Karpas-422 (cell line): ENCODE measurements at regions not wholly inside any gene's neighbourhood (a gene's known extent, or its start where the extent isn't known, plus 50 kb on each side); places are given as distances from the start of the nearest gene placed in this dataset.

Experiments used
- DNase-seq: peaks from one replicate; pipeline ENCODE4 v3.0.0-alpha.2; 2015
- H2AFZ ChIP-seq: fragments of 200-600 bp; sonication (generic); 2 replicates; pipeline ENCODE4 v1.6.1; 2014; ENCODE audit warnings: antibody characterized with exemption, low read length, mixed read lengths
- H3K27ac ChIP-seq: fragments of 200-600 bp; sonication (generic); 2 replicates; pipeline ENCODE4 v1.5.1; 2014; ENCODE audit warnings: mild to moderate bottlenecking, low read length, moderate library complexity
- H3K27me3 ChIP-seq: fragments of 200-600 bp; sonication (generic); 2 replicates; pipeline ENCODE4 v1.6.1; 2014; ENCODE audit warnings: low read length, mixed read lengths
- H3K36me3 ChIP-seq: fragments of 200-600 bp; sonication (generic); 2 replicates; pipeline ENCODE4 v1.6.1; 2014; ENCODE audit warnings: low read length, mixed read lengths; ENCODE audit not compliant: insufficient read depth
- H3K4me1 ChIP-seq: fragments of 200-600 bp; sonication (generic); 2 replicates; pipeline ENCODE4 v1.6.1; 2014; ENCODE audit warnings: mild to moderate bottlenecking, low read length, mixed read lengths
- H3K4me2 ChIP-seq: fragments of 200-600 bp; sonication (generic); 2 replicates; pipeline ENCODE4 v1.6.1; 2014; ENCODE audit warnings: low read length, low read depth, mild to moderate bottlenecking; ENCODE audit not compliant: poor library complexity, severe bottlenecking
- H3K4me3 ChIP-seq: fragments of 200-600 bp; sonication (generic); 2 replicates; pipeline ENCODE4 v1.5.1; 2014; ENCODE audit warnings: mild to moderate bottlenecking, antibody characterized with exemption, low read length, mixed read lengths
- H3K79me2 ChIP-seq: fragments of 200-600 bp; sonication (generic); 2 replicates; pipeline ENCODE4 v1.6.1; 2014; ENCODE audit warnings: mild to moderate bottlenecking, low read length, mixed read lengths
- H3K9ac ChIP-seq: fragments of 200-600 bp; sonication (generic); 2 replicates; pipeline ENCODE4 v1.6.0; 2014; ENCODE audit warnings: low read length
- H3K9me2 ChIP-seq: fragments of 200-600 bp; sonication (generic), shearing (Covaris generic); replicated peaks from 2 replicates; pipeline ENCODE4 v1.6.0; 2014; ENCODE audit warnings: mild to moderate bottlenecking, low read length, moderate library complexity; ENCODE audit not compliant: insufficient read depth
- H3K9me3 ChIP-seq: fragments of 300-700, 200-600 bp; sonication (generic); 2 replicates; pipeline ENCODE4 v1.6.1; 2014; ENCODE audit warnings: low read length, mixed read lengths
- H4K20me1 ChIP-seq: fragments of 200-600 bp; sonication (generic); 2 replicates; pipeline ENCODE4 v1.6.1; 2014; ENCODE audit warnings: mild to moderate bottlenecking, antibody characterized with exemption, low read length, low read depth; ENCODE audit not compliant: insufficient read depth

DNA sequence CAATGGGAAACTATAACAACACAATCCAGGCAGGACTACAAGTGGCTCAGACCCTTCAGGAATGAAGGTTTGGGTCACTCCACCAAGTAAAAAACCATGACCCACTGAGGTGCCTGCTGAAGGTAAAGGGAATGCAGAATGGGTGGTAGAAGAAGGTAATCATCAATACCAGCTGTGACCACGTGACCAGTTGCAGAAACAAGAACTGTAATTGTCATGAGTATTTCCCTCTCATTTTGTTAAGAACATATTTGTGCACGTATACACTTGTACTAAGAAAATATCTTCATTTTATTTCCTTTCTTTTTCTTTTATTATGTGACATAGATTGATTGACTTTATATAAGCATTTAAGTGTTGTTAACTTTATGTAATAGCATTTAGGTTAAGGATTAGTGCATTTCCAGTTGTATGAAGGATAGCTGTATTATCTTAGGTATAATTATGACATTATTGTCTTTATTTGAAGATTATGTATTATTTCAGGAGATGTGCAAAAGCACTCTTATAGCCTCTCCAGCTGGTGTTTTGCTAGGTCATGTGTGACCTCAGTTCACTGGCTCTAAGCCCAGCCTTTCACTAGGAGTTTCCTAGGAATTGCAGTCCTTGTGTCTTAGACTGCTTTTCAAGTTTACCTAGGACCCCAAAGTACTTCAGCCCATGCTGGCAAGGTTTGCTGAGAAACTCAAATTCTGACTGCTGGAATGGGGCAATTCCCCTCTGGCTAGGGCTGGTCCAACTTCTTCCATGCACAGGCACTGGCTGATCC is 125.7 kb upstream of the DPP10 start:
- Histone ChIP-seq H3K9me3 (no peaks in the 10 kb centered on the region), H3K4me3 (no peak overlapping the region), H3K27ac (no peak overlapping the region), H3K9ac (no peak overlapping the region), H3K36me3 (no peaks in the 10 kb centered on the region), H3K4me1 (no peaks in the 10 kb centered on the region), H3K9me2 (no peaks in the 10 kb centered on the region), H3K79me2 (no peaks in the 10 kb centered on the region), H2AFZ (no peak overlapping the region), H4K20me1 (no peaks in the 10 kb centered on the region), H3K4me2 (no peak overlapping the region), H3K27me3 (no peaks in the 10 kb centered on the region)
- DNase-seq: no peak

DNA sequence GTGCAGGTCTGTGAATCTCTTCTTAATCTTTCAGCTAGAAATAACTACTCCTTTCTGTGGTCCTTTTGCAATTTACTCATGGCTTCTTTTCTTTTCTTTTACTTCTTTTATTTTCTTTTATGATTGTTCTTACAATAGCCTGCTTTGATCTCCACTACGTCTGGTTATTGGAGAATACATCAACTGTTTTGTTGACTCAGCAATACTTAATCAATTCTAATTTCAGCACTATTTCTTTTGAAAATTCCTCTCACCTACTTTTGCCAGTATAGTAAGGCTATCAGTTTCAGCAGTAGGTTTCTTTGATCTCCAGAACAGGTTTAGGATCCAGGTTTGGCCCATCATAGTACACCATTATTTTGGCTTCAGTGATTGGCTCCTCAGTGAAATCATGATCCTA is 111.8 kb upstream of the DPP10 start:
- no peak overlapping the region for H2AFZ ChIP-seq
- H3K4me3 ChIP-seq: no peak overlapping the region
- H3K27ac ChIP-seq: no peak overlapping the region
- H3K9ac ChIP-seq: no peak overlapping the region
- H3K4me1 ChIP-seq: no peaks in the 10 kb centered on the region
- H3K79me2 ChIP-seq: no peaks in the 10 kb centered on the region
- 0 out of 2 replicates have a peak, but pooled peaks cover 3% of the 10 kb centered on the region for H3K9me2 ChIP-seq
- H4K20me1 ChIP-seq: no peaks in the 10 kb centered on the region
- no peak for DNase-seq
- H3K4me2 ChIP-seq: no peak overlapping the region
- no peaks in the 10 kb centered on the region for H3K36me3 ChIP-seq
- no peaks in the 10 kb centered on the region for H3K27me3 ChIP-seq
- no peaks in the 10 kb centered on the region for H3K9me3 ChIP-seq

GRCh38 chr2:114331934-114332333 is 110.5 kb upstream of the DPP10 start:
- no peak overlapping the region for H3K9ac ChIP-seq
- no peaks in the 10 kb centered on the region for H3K9me3 ChIP-seq
- no peaks in the 10 kb centered on the region for H4K20me1 ChIP-seq
- H3K79me2 ChIP-seq: no peaks in the 10 kb centered on the region
- no peak overlapping the region for H2AFZ ChIP-seq
- H3K27ac ChIP-seq: no peak overlapping the region
- no peaks in the 10 kb centered on the region for H3K27me3 ChIP-seq
- 0 out of 2 replicates have a peak, but pooled peaks cover 3% of the 10 kb centered on the region for H3K9me2 ChIP-seq
- no peak for DNase-seq
- no peak overlapping the region for H3K4me2 ChIP-seq
- no peaks in the 10 kb centered on the region for H3K36me3 ChIP-seq
- no peaks in the 10 kb centered on the region for H3K4me1 ChIP-seq
- H3K4me3 ChIP-seq: no peak overlapping the region

GRCh38 chr2:114345246-114345645 is 97.2 kb upstream of the DPP10 start:
- Histone ChIP-seq H4K20me1 (no peaks in the 10 kb centered on the region), H3K36me3 (no peaks in the 10 kb centered on the region), H3K4me3 (no peak overlapping the region), H3K4me1 (no peaks in the 10 kb centered on the region), H3K27me3 (no peaks in the 10 kb centered on the region), H3K9me3 (no peaks in the 10 kb centered on the region), H2AFZ (no peak overlapping the region), H3K79me2 (no peaks in the 10 kb centered on the region), H3K4me2 (no peak overlapping the region), H3K9me2 (no peaks in the 10 kb centered on the region), H3K27ac (no peak overlapping the region), H3K9ac (no peak overlapping the region)
- DNase-seq: no peak

- DNase-seq: no peak
- Histone ChIP-seq H3K4me2 (no peak overlapping the region), H3K36me3 (no peaks in the 10 kb centered on the region), H3K27me3 (no peaks in the 10 kb centered on the region), H2AFZ (no peak overlapping the region), H3K9ac (no peak overlapping the region), H3K4me3 (no peak overlapping the region), H3K79me2 (no peaks in the 10 kb centered on the region), H4K20me1 (no peaks in the 10 kb centered on the region), H3K9me2 (no peaks in the 10 kb centered on the region), H3K27ac (no peak overlapping the region), H3K9me3 (no peaks in the 10 kb centered on the region), H3K4me1 (no peaks in the 10 kb centered on the region)
These were observed 95.8 kb upstream of the DPP10 start for GRCh38 chr2:114346658-114347057.

- H3K36me3 ChIP-seq: no peaks in the 10 kb centered on the region
- no peaks in the 10 kb centered on the region for H3K27me3 ChIP-seq
- H3K4me2 ChIP-seq: no peak overlapping the region
- no peak overlapping the region for H3K4me3 ChIP-seq
- no peak overlapping the region for H3K9ac ChIP-seq
- H3K79me2 ChIP-seq: no peaks in the 10 kb centered on the region
- DNase-seq: no peak
- H3K27ac ChIP-seq: no peak overlapping the region
- no peaks in the 10 kb centered on the region for H3K9me3 ChIP-seq
- H3K9me2 ChIP-seq: no peaks in the 10 kb centered on the region
- no peak overlapping the region for H2AFZ ChIP-seq
- no peaks in the 10 kb centered on the region for H4K20me1 ChIP-seq
- no peaks in the 10 kb centered on the region for H3K4me1 ChIP-seq
These were observed 92.2 kb upstream of the DPP10 start for GRCh38 chr2:114350186-114350725.

DNA sequence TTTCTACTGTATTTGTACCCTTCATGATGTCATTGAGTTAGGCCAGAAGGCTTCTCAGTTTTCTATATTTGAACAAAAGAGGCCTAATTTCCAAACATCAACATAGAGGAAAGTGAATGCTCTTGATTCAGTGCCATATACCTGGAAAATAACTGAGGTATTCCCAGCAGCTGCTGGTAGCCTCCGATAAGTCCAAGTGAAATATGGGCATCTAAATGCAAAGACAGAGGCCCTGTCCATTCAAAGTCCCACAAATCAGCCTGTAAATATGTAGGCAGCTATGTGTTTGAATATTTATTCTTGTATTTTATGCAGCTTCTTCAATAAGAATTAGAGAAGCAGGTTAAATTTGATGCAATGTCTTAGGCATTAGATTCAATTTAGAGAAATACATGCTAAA is 89.5 kb upstream of the DPP10 start:
- Histone ChIP-seq H3K4me1 (no peaks in the 10 kb centered on the region), H4K20me1 (no peaks in the 10 kb centered on the region), H3K79me2 (no peaks in the 10 kb centered on the region), H3K9ac (no peak overlapping the region), H3K9me3 (no peaks in the 10 kb centered on the region), H2AFZ (no peak overlapping the region), H3K36me3 (no peaks in the 10 kb centered on the region), H3K27me3 (no peaks in the 10 kb centered on the region), H3K4me3 (no peak overlapping the region), H3K27ac (no peak overlapping the region), H3K9me2 (no peaks in the 10 kb centered on the region), H3K4me2 (no peak overlapping the region)
- no peak for DNase-seq

GRCh38 chr2:114354199-114354598 is 88.2 kb upstream of the DPP10 start:
- Histone ChIP-seq H3K9me3 (no peaks in the 10 kb centered on the region), H2AFZ (no peak overlapping the region), H3K27me3 (no peaks in the 10 kb centered on the region), H3K9me2 (no peaks in the 10 kb centered on the region), H3K79me2 (no peaks in the 10 kb centered on the region), H3K4me2 (no peak overlapping the region), H3K9ac (no peak overlapping the region), H3K4me3 (no peak overlapping the region), H4K20me1 (no peaks in the 10 kb centered on the region), H3K4me1 (no peaks in the 10 kb centered on the region), H3K36me3 (no peaks in the 10 kb centered on the region), H3K27ac (no peak overlapping the region)
- no peak for DNase-seq
